ENCODE measurements at regions not wholly inside any gene's neighbourhood (a gene's known extent, or its start where the extent isn't known, plus 50 kb on each side); places are given as distances from the start of the nearest gene placed in this dataset.

GRCh38 chr20:57960803-57961575 lies 251.2 kb upstream of the PMEPA1 start:
- in situ Hi-C loops (cut with HindIII; ENCODE audit: low sequenced_read_pairs) = no loop called here

GRCh38 chr20:57959589-57959988 lies 249.8 kb upstream of the PMEPA1 start:
- in situ Hi-C loops (cut with HindIII; ENCODE audit: low sequenced_read_pairs) = no loop called here

GRCh38 chr20:57959018-57959417 lies 249.2 kb upstream of the PMEPA1 start:
- in situ Hi-C loops (cut with HindIII; ENCODE audit: low sequenced_read_pairs) = no loop called here

GRCh38 chr20:57958050-57958420 lies 248.2 kb upstream of the PMEPA1 start:
- in situ Hi-C loops (cut with HindIII; ENCODE audit: low sequenced_read_pairs) = no loop called here

- in situ Hi-C loops (cut with HindIII; ENCODE audit: low sequenced_read_pairs) = no loop called here
Measured at GRCh38 chr20:57957411-57958049, 247.7 kb upstream of the PMEPA1 start.

- in situ Hi-C loops (cut with HindIII; ENCODE audit: low sequenced_read_pairs) = no loop called here
Measured at GRCh38 chr20:57953638-57954037, 243.8 kb upstream of the PMEPA1 start.

GRCh38 chr20:57952136-57952535 lies 242.3 kb upstream of the PMEPA1 start:
- in situ Hi-C loops (cut with HindIII; ENCODE audit: low sequenced_read_pairs) = no loop called here

- in situ Hi-C loops (cut with HindIII; ENCODE audit: low sequenced_read_pairs) = no loop called here
Measured at GRCh38 chr20:57951549-57951948, 241.7 kb upstream of the PMEPA1 start.

GRCh38 chr20:57950764-57951485 lies 241.1 kb upstream of the PMEPA1 start:
- in situ Hi-C loops (cut with HindIII; ENCODE audit: low sequenced_read_pairs) = no loop called here

GRCh38 chr20:57948180-57948955 lies 238.6 kb upstream of the PMEPA1 start:
- in situ Hi-C loops (cut with HindIII; ENCODE audit: low sequenced_read_pairs) = loop anchor here (10.0 kb wide), 1 partner anchor 56 kb away; no protein-coding TSS in a partner anchor

GRCh38 chr20:57947421-57948179 lies 237.8 kb upstream of the PMEPA1 start:
- in situ Hi-C loops (cut with HindIII; ENCODE audit: low sequenced_read_pairs) = loop anchor here (10.0 kb wide), 1 partner anchor 57 kb away; no protein-coding TSS in a partner anchor

- in situ Hi-C loops (cut with HindIII; ENCODE audit: low sequenced_read_pairs) = loop anchor here (10.0 kb wide), 1 partner anchor 58 kb away; no protein-coding TSS in a partner anchor
Measured at GRCh38 chr20:57946559-57947315, 236.9 kb upstream of the PMEPA1 start.

GRCh38 chr20:57944988-57945387 lies 235.2 kb upstream of the PMEPA1 start:
- in situ Hi-C loops (cut with HindIII; ENCODE audit: low sequenced_read_pairs) = loop anchor here (10.0 kb wide), 1 partner anchor 60 kb away; no protein-coding TSS in a partner anchor

GRCh38 chr20:57943950-57944349 lies 234.1 kb upstream of the PMEPA1 start:
- in situ Hi-C loops (cut with HindIII; ENCODE audit: low sequenced_read_pairs) = loop anchor here (10.0 kb wide), 1 partner anchor 61 kb away; no protein-coding TSS in a partner anchor

GRCh38 chr20:57943291-57943690 lies 233.5 kb upstream of the PMEPA1 start:
- in situ Hi-C loops (cut with HindIII; ENCODE audit: low sequenced_read_pairs) = loop anchor here (10.0 kb wide), 1 partner anchor 62 kb away; no protein-coding TSS in a partner anchor

GRCh38 chr20:57941604-57942381 lies 232.0 kb upstream of the PMEPA1 start:
- in situ Hi-C loops (cut with HindIII; ENCODE audit: low sequenced_read_pairs) = loop anchor here (10.0 kb wide), 1 partner anchor 63 kb away; no protein-coding TSS in a partner anchor

GRCh38 chr20:57940868-57941522 lies 231.2 kb upstream of the PMEPA1 start:
- in situ Hi-C loops (cut with HindIII; ENCODE audit: low sequenced_read_pairs) = loop anchor here (10.0 kb wide), 1 partner anchor 64 kb away; no protein-coding TSS in a partner anchor

- in situ Hi-C loops (cut with HindIII; ENCODE audit: low sequenced_read_pairs) = loop anchor here (10.0 kb wide), 1 partner anchor 64 kb away; no protein-coding TSS in a partner anchor
Measured at GRCh38 chr20:57940376-57940775, 230.6 kb upstream of the PMEPA1 start.
